H1 (cell line): ENCODE measurements at regions not wholly inside any gene's neighbourhood (a gene's known extent, or its start where the extent isn't known, plus 50 kb on each side); places are given as distances from the start of the nearest gene placed in this dataset.

Experiments used
- CTCF ChIA-PET: fragments of 300-600 bp; sonication (Branson Sonifier 250); formaldehyde crosslinking; loops from one replicate; lab custom pipeline; 2021; ENCODE audit not compliant: partially characterized antibody; lab: Charles Lee
- POLR2A ChIA-PET: fragments of 300-600 bp; sonication (Branson Sonifier 250); formaldehyde crosslinking; loops from one replicate; lab custom pipeline; 2021; ENCODE audit warnings: inconsistent platforms; ENCODE audit not compliant: partially characterized antibody; lab: Charles Lee
- DNase-seq, 2 experiments: peaks; one replicate each; pipeline versions ENCODE4 v3.0.0 to v3.0.0-alpha.2; 2010 to 2022; ENCODE audit warnings: low spot score in 2 of 2, low read depth in 1 of 2, mixed read lengths in 1 of 2
- FAIRE-seq: peaks from 2 replicates; lab custom pipeline; 2011; peaks lifted over from hg19 to GRCh38; lab: Jason Lieb, UNC
- H2AFZ ChIP-seq: 2 replicates; pipeline ENCODE4 v1.8.1; 2012; ENCODE audit warnings: low read length, inconsistent platforms
- H2AK5ac ChIP-seq: 2 replicates; pipeline ENCODE4 v1.6.1; 2013; ENCODE audit warnings: low read depth, low read length
- H2BK120ac ChIP-seq: replicated peaks from 2 replicates; pipeline ENCODE3; 2013; ENCODE audit warnings: low read depth, low read length, inconsistent platforms
- H2BK12ac ChIP-seq: 2 replicates; pipeline ENCODE4 v1.6.1; 2013; ENCODE audit warnings: low read depth, low read length
- H2BK15ac ChIP-seq: 2 replicates; pipeline ENCODE4 v1.6.1; 2013; ENCODE audit warnings: low read length
- H2BK20ac ChIP-seq: 2 replicates; pipeline ENCODE4 v1.6.1; 2013; ENCODE audit warnings: low read length
- H2BK5ac ChIP-seq: 2 replicates; pipeline ENCODE4 v1.6.1; 2013; ENCODE audit warnings: low read depth, low read length
- H3K14ac ChIP-seq: 2 replicates; pipeline ENCODE4 v1.6.1; 2013; ENCODE audit warnings: inconsistent platforms; ENCODE audit not compliant: insufficient read length
- H3K18ac ChIP-seq: 2 replicates; pipeline ENCODE4 v1.6.1; 2013; ENCODE audit warnings: low read length; ENCODE audit errors: extremely low read depth
- H3K23ac ChIP-seq: 2 replicates; pipeline ENCODE4 v1.6.1; 2013; ENCODE audit warnings: inconsistent platforms; ENCODE audit not compliant: insufficient read length
- H3K23me2 ChIP-seq: 2 replicates; pipeline ENCODE4 v1.6.1; 2013; ENCODE audit warnings: low read depth, low read length
- H3K27ac ChIP-seq: 2 replicates; pipeline ENCODE4 v1.6.1; 2011; ENCODE audit warnings: low read depth, low read length, inconsistent platforms
- H3K27me3 ChIP-seq, 4 experiments: replicated peaks in 1 of 4; 1 replicate in 1 of 4; 2 replicates in 3 of 4; pipeline versions ENCODE4 v1.6.1 to v1.8.1; 2011 to 2013; ENCODE audit warnings: low read length in 3 of 4, mild to moderate bottlenecking in 3 of 4, inconsistent platforms in 2 of 4, mixed read lengths in 2 of 4, moderate library complexity in 1 of 4; ENCODE audit not compliant: control insufficient read depth in 3 of 4, insufficient read depth in 3 of 4; ENCODE audit errors: extremely low read depth in 1 of 4
- H3K36me3 ChIP-seq, 4 experiments: 2 replicates each; pipeline versions ENCODE4 v1.6.1 to v1.8.1; 2011 to 2013; ENCODE audit warnings: mild to moderate bottlenecking in 4 of 4, low read length in 3 of 4, moderate library complexity in 2 of 4, control low read depth in 1 of 4, inconsistent platforms in 1 of 4; ENCODE audit not compliant: insufficient read depth in 4 of 4, control insufficient read depth in 2 of 4
- H3K4ac ChIP-seq: replicated peaks from 2 replicates; pipeline ENCODE3; 2013; ENCODE audit warnings: low read length, low read depth, mixed read lengths, inconsistent platforms; ENCODE audit not compliant: insufficient read length
- H3K4me1 ChIP-seq, 4 experiments: replicated peaks in 1 of 4; 1 replicate in 1 of 4; 2 replicates in 3 of 4; pipeline versions ENCODE4 v1.6.1 to v1.8.1; 2011 to 2013; ENCODE audit warnings: low read length in 3 of 4, inconsistent platforms in 2 of 4, mixed read lengths in 1 of 4; ENCODE audit not compliant: insufficient read depth in 4 of 4, control insufficient read depth in 3 of 4
- H3K4me2 ChIP-seq, 2 experiments: 2 replicates each; pipeline versions ENCODE4 v1.6.1 to v1.8.1; 2011 to 2013; ENCODE audit warnings: low read depth in 2 of 2, low read length in 2 of 2, control low read depth in 1 of 2, inconsistent platforms in 1 of 2, mild to moderate bottlenecking in 1 of 2; ENCODE audit not compliant: insufficient read depth in 1 of 2
- H3K4me3 ChIP-seq, 4 experiments: fragments of 200-600, 300-600 bp in 1 of 4; sonication (generic), shearing (Covaris generic), sonication (Bioruptor Twin) in 1 of 4; 2 replicates each; pipeline versions ENCODE4 v1.5.1 to v1.8.1; 2011 to 2016; ENCODE audit warnings: low read length in 4 of 4, low read depth in 3 of 4, control low read depth in 2 of 4, inconsistent platforms in 2 of 4, mild to moderate bottlenecking in 2 of 4, mixed read lengths in 1 of 4, moderate library complexity in 1 of 4; ENCODE audit not compliant: insufficient read depth in 2 of 4; ENCODE audit errors: extremely low read depth in 1 of 4
- H3K56ac ChIP-seq: replicated peaks from 2 replicates; pipeline ENCODE3; 2013; ENCODE audit warnings: low read depth, mild to moderate bottlenecking, mixed read lengths, low read length, inconsistent platforms; ENCODE audit not compliant: insufficient read length
- H3K79me1 ChIP-seq: 2 replicates; pipeline ENCODE4 v1.6.1; 2013; ENCODE audit warnings: low read depth, low read length, control low read depth
- H3K79me2 ChIP-seq, 2 experiments: 2 replicates each; pipeline versions ENCODE4 v1.6.1 to v1.8.1; 2012 to 2013; ENCODE audit warnings: low read length in 2 of 2, mild to moderate bottlenecking in 2 of 2, inconsistent platforms in 1 of 2; ENCODE audit not compliant: insufficient read depth in 2 of 2, control insufficient read depth in 1 of 2
- H3K9ac ChIP-seq, 4 experiments: replicated peaks in 1 of 4; 1 replicate in 1 of 4; 2 replicates in 3 of 4; pipeline versions ENCODE4 v1.6.1 to v1.8.1; 2011 to 2013; ENCODE audit warnings: low read depth in 3 of 4, low read length in 3 of 4, control low read depth in 2 of 4, mild to moderate bottlenecking in 2 of 4, moderate library complexity in 2 of 4, inconsistent platforms in 1 of 4; ENCODE audit errors: extremely low read depth in 1 of 4
- H3K9me3 ChIP-seq, 2 experiments: 2 replicates each; pipeline versions ENCODE4 v1.6.1 to v1.8.1; 2012 to 2013; ENCODE audit warnings: mild to moderate bottlenecking in 2 of 2, moderate library complexity in 2 of 2, control low read depth in 1 of 2, inconsistent platforms in 1 of 2, low read depth in 1 of 2, low read length in 1 of 2, mixed read lengths in 1 of 2; ENCODE audit not compliant: insufficient read depth in 2 of 2
- H4K20me1 ChIP-seq, 2 experiments: replicated peaks in 1 of 2; 2 replicates each; pipeline versions ENCODE3 to v1.8.1; 2011 to 2013; ENCODE audit warnings: inconsistent platforms in 2 of 2, low read length in 2 of 2, mild to moderate bottlenecking in 1 of 2; ENCODE audit not compliant: insufficient read depth in 2 of 2, control insufficient read depth in 1 of 2
- H4K5ac ChIP-seq: 2 replicates; pipeline ENCODE4 v1.6.1; 2013; ENCODE audit warnings: low read length, low read depth, mixed read lengths, inconsistent platforms; ENCODE audit not compliant: insufficient read length
- H4K8ac ChIP-seq: 2 replicates; pipeline ENCODE4 v1.8.0; 2013; ENCODE audit warnings: mild to moderate bottlenecking, moderate library complexity, low read length, inconsistent platforms; ENCODE audit not compliant: insufficient read depth; ENCODE audit errors: extremely low read depth
- H4K91ac ChIP-seq: replicated peaks from 2 replicates; pipeline ENCODE3; 2013; ENCODE audit warnings: low read length, mixed read lengths, inconsistent platforms; ENCODE audit not compliant: insufficient read length
- ASH2L ChIP-seq: fragments of 200-600, 300-600 bp; sonication (generic); IDR thresholded peaks from one replicate; pipeline ENCODE4 v1.7.1; 2017; ENCODE audit warnings: low read length
- CHD1 ChIP-seq: IDR thresholded peaks from 2 replicates; pipeline ENCODE4 v1.6.1; 2012; ENCODE audit warnings: low read depth, low read length, improper control_type of control experiment
- CREB1 ChIP-seq: IDR thresholded peaks from 2 replicates; pipeline ENCODE4 v1.6.1; 2012; ENCODE audit warnings: inconsistent platforms
- CTCF ChIP-seq, 3 experiments: IDR thresholded peaks; 1 replicate in 2 of 3; 2 replicates in 1 of 3; pipeline versions ENCODE4 v1.5.1 to v1.6.1; 2011; ENCODE audit warnings: low read length in 3 of 3, mild to moderate bottlenecking in 3 of 3, inconsistent platforms in 2 of 3, low read depth in 1 of 3, moderate library complexity in 1 of 3; ENCODE audit not compliant: insufficient read depth in 1 of 3; ENCODE audit errors: control extremely low read depth in 1 of 3
- EP300 ChIP-seq, 2 experiments: IDR thresholded peaks; 1 replicate in 1 of 2; 2 replicates in 1 of 2; pipeline ENCODE4 v1.6.1; 2011 to 2012; ENCODE audit warnings: low read depth in 2 of 2, low read length in 2 of 2, mild to moderate bottlenecking in 2 of 2, borderline replicate concordance in 1 of 2, inconsistent platforms in 1 of 2, moderate library complexity in 1 of 2
- GTF2F1 ChIP-seq: IDR thresholded peaks from 2 replicates; pipeline ENCODE4 v1.6.1; 2012; ENCODE audit warnings: low read depth, low read length, improper control_type of control experiment, borderline replicate concordance
- HDAC6 ChIP-seq: IDR thresholded peaks from one replicate; pipeline ENCODE4 v1.7.1; 2012; ENCODE audit warnings: low read depth, mild to moderate bottlenecking, inconsistent platforms, low read length, moderate library complexity
- KDM1A ChIP-seq: fragments of 200-600, 300-600 bp; sonication (generic); IDR thresholded peaks from 2 replicates; pipeline ENCODE4 v1.7.1; 2016; ENCODE audit warnings: mild to moderate bottlenecking, low read length, borderline replicate concordance
- NRF1 ChIP-seq: IDR thresholded peaks from 2 replicates; pipeline ENCODE4 v1.6.1; 2011; ENCODE audit warnings: mild to moderate bottlenecking, low read depth, low read length, improper control_type of control experiment
- PHF8 ChIP-seq: fragments of 200-600 bp; sonication (generic); conservative IDR thresholded peaks from 2 replicates; pipeline ENCODE4 v1.7.1; 2012; ENCODE audit warnings: low read depth, mild to moderate bottlenecking, inconsistent platforms, low read length, moderate library complexity
- SIX5 ChIP-seq: IDR thresholded peaks from 2 replicates; pipeline ENCODE4 v1.6.1; 2011; ENCODE audit warnings: mild to moderate bottlenecking, low read depth, low read length
- SUZ12 ChIP-seq: fragments of 200-600 bp; sonication (generic); IDR thresholded peaks from 2 replicates; pipeline ENCODE4 v1.6.1; 2012; ENCODE audit warnings: mild to moderate bottlenecking, inconsistent platforms, low read length, moderate library complexity, mixed read lengths
- WGBS, 2 experiments: shearing (Covaris generic) in 1 of 2; methylation state at CpG; one replicate each; pipeline versions ENCODE4 v1.1.6 to v1.1.7; 2013 to 2015; ENCODE audit warnings: low lambda C conversion rate in 2 of 2, mixed read lengths in 2 of 2, inconsistent platforms in 1 of 2, low coverage in 1 of 2, missing lambda C conversion rate in 1 of 2; ENCODE audit not compliant: insufficient replicate concordance in 2 of 2, insufficient coverage in 1 of 2, insufficient read length in 1 of 2; ENCODE audit errors: extremely low coverage in 1 of 2, missing lambda C conversion rate in 1 of 2; 5-methylcytosine and 5-hydroxymethylcytosine counted together

GRCh38 chr1:164433141-164433817 lies 125.7 kb upstream of the PBX1 start:
- Histone ChIP-seq H2AK5ac (no peak overlapping the region), H4K8ac (no peak overlapping the region), H3K23me2 (no peaks in the 10 kb centered on the region), H3K23ac (no peak overlapping the region), H3K18ac (no peak overlapping the region), H3K79me2 (no peaks in the 10 kb centered on the region), H4K91ac (no peak overlapping the region), H4K20me1 (no peaks in the 10 kb centered on the region), H2BK120ac (no peak overlapping the region), H3K27me3 (peaks cover 0 to 1% (median 0%) of the 10 kb centered on the region in 4 experiments; a peak in 1 of 7 replicates), H2BK20ac (no peak overlapping the region), H2BK5ac (no peak overlapping the region), H2BK15ac (no peak overlapping the region), H3K36me3 (no peaks in the 10 kb centered on the region), H3K14ac (no peak overlapping the region), H3K9me3 (no peaks in the 10 kb centered on the region; a peak in 1 of 4 replicates), H3K4ac (no peak overlapping the region), H3K4me1 (no peaks in the 10 kb centered on the region), H3K9ac (no peak overlapping the region), H2AFZ (no peak overlapping the region), H3K4me3 (no peak overlapping the region), H2BK12ac (no peak overlapping the region), H3K4me2 (no peak overlapping the region), H3K27ac (no peak overlapping the region), H3K79me1 (no peaks in the 10 kb centered on the region), H4K5ac (no peak overlapping the region), H3K56ac (no peak overlapping the region)
- WGBS, 2 experiments: 75% methylated on average over 3 of the region's 3 CpGs; no CpG with 5 or more reads in 1 of the 2 experiments
- ChIA-PET POLR2A (no interaction called here), CTCF (no interaction called here)
- DNase-seq (no peak), FAIRE-seq (no peak)
- TF ChIP-seq KDM1A: no peak
- TF ChIP-seq EP300 (IDR thresholded peaks at IDR 0.05; ENCODE audit: borderline replicate concordance in 1 of 2, low read depth in 2 of 2, low read length in 2 of 2): no peak
- TF ChIP-seq CREB1: no peak
- TF ChIP-seq CTCF (IDR thresholded peaks at IDR 0.05; ENCODE audit: control extremely low read depth in 1 of 3, insufficient read depth in 1 of 3, low read depth in 1 of 3, low read length in 3 of 3): no peak
- TF ChIP-seq CHD1: no peak
- TF ChIP-seq GTF2F1: no peak
- TF ChIP-seq SUZ12: no peak
- TF ChIP-seq ASH2L: no peak
- no peak for TF ChIP-seq SIX5
- no peak for TF ChIP-seq PHF8
- no peak for TF ChIP-seq NRF1
- no peak for TF ChIP-seq HDAC6
